HPDE6-E6E7 (cell line): ENCODE measurements at regions not wholly inside any gene's neighbourhood (a gene's known extent, or its start where the extent isn't known, plus 50 kb on each side); places are given as distances from the start of the nearest gene placed in this dataset.
"Not testable (repeated sequence)": the region's sequence is repeated elsewhere in the genome, so short reads cannot be mapped to it uniquely, and the experiment has no call there.

Experiments used
- DNase-seq: peaks from one replicate; pipeline ENCODE4 v3.0.0; 2011; ENCODE audit warnings: missing footprints; ENCODE audit errors: extremely low spot score

DNA sequence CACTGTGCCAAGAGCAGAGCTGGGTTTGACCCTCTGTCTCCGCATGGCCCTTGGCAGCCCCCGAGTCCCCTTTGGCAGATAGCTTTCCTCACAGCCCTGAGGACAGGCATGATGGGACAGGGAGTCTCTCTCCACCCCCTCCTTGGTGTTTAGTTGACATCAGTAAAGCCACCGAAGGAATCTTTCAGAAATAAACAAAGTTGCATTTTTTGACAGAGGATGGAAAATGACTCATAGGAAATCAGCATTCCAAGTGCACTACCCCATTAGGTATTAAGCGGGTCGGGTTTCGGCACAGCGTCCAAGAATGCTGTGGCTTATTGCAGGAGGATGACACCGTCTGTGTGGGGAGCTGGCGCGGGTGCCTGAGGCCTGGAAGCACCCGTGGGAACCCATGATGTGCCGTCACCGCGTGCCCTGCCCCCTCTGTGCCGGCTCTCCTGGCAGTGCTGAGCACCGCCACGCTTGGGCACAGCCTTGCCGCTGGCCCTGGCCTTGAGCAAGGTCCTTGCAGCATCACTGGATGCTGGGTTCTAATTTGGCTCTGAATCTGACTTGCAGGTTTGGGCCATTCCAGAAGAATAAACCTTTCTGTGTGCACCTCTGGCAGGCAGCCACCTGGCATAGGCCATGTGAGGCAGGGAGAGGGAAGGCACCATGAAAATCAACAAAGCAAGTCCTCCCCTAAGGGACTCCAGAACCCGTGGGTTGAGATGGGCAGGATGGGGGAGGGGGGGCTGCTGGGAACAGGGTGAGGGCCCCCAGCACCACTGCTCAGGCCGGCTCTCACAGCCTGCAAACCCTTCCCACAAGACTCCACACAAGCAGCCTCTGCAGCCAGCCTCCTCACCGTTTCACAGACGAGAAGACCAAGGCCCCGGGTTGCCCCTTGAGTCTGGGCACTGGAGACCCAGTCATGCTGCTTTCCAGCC lies 50.5 kb upstream of the ZNF469 start:
- peak; percentile 79 for DNase-seq

DNA sequence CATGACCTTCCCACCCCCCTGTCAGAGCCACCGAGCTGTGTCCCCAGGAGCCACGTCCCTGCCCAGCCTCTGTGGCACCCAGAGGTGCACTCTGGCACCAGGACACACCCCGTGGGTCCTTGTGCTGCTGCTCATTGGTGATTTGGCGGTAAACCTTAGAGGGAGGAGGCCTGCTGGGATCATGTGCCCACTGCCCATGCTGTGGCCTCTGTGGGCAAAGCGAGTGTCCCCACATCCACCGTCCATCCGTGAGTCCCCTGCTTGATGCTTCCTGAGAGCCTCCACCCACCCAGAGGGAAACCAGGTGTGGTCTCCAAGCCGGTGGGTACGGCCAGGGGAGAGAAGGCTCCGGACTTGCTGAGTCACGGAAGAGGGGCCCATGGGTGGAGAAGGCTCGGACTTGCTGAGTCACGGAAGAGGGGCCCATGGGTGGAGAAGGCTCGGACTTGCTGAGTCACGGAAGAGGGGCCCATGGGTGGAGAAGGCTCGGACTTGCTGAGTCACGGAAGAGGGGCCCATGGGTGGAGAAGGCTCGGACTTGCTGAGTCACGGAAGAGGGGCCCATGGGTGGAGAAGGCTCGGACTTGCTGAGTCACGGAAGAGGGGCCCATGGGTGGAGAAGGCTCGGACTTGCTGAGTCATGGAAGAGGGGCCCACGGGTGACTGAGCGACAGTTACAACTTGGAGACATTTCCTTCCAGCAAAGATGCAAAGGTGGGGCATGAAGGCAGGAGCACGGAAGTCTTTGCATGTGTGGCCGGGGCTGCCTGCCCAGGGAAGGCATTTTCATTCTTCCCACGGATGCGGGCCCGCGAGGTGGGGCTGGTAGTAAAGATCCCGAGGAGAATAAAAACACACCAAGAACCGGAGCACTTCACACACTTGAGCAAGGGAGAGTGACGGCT lies 49.6 kb upstream of the ZNF469 start:
- not testable (repeated sequence) for DNase-seq
